ENCODE measurements at regions not wholly inside any gene's neighbourhood (a gene's known extent, or its start where the extent isn't known, plus 50 kb on each side); places are given as distances from the start of the nearest gene placed in this dataset.
"Not testable (repeated sequence)": the region's sequence is repeated elsewhere in the genome, so short reads cannot be mapped to it uniquely, and the experiment has no call there.

DNA sequence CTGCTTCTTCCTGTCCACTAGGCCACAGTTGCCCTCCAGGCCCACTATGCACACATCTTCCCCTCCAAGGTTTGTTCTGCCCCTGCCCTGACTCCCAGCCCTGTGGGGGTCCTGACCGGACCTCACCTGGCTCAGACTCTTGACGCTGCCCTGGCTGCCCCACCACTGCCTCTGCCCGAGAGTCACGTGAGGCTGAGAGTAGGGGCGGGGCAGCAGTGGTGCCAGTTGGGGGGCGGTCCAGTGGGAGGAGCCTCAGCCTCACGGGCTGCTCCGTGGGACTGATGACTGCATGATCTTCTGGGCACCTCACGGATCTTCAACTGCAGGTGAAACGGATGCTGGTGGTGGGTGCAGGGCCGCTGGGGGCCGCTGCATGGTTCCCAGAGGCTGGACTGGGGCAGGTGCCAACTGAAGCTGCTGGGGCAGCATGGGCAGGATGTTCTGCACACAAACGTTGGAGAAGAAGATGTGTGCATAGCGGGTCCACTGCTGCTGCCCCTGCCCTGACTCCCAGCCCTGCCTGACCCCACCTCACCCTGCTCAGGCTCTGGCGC lies 77.6 kb downstream of the HHIPL2 start:
- ATAC-seq (ENCODE audit: low read depth); H3K9me3 Mint-ChIP-seq; POLR2A ChIA-PET; intact Hi-C loops (cut with micrococcal nuclease); H3K36me3 Mint-ChIP-seq (ENCODE audit: low read depth); DNase-seq; H3K27me3 Mint-ChIP-seq; H3K4me3 Mint-ChIP-seq; H3K4me1 Mint-ChIP-seq; H3K27ac Mint-ChIP-seq; CTCF ChIA-PET: not testable (repeated sequence)

DNA sequence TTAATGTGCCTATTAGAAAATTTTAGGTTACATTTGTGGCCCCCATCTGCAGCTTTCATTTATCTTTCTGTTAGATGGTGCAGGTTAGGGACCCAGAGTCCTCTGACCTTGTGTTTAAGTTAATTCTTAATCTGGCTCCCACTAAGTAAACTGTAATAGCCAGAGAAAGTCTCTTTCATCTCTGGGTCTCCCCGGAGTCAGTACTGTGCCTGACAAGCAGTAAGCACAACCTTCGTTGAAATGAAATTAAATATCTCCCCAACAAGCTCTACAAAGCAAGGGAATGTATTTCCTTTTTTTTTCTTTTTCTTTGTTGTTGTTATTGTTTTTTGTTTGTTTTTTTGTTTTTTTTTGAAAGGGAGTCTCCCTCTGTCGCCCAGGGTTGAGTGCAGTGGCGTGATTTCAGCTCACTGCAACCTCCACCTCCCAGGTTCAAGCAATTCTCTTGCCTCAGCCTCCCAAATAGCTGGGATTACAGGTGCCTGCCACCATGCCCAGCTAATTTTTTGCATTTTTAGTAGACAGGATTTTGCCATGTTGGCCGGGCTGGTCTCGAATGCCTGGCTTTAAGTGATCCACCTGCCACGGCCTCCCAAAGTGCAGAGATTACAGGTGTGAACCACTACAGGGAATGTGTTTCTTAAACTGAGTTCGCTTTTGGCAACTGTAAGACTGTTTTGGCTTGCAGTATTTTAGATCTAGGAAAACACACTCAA lies 81.6 kb downstream of the HHIPL2 start:
- intact Hi-C loops (cut with micrococcal nuclease) = loop anchor here (5.0 kb wide), 1 partner anchor 91 kb away; no protein-coding TSS in a partner anchor
- Mint-ChIP-seq H3K9me3 (no peaks in the 10 kb centered on the region), H3K4me1 (peaks cover 13% of the 10 kb centered on the region), H3K36me3 (ENCODE audit: low read depth) (peaks cover 3% of the 10 kb centered on the region), H3K4me3 (no peak overlapping the region), H3K27me3 (peaks cover 6% of the 10 kb centered on the region), H3K27ac (no peak overlapping the region)
- DNase-seq = no peak
- ChIA-PET POLR2A (interaction anchor here (0.7 to 2.3 kb wide), 3 partner anchors 168 to 247 kb away, joined by 5 to 19 read pairs (median 9); partner anchors contain the start of gene BROX), CTCF (interaction anchor here (0.9 to 4.8 kb wide), 4 partner anchors 168 to 664 kb away, joined by 3 to 69 read pairs (median 6); no protein-coding TSS in a partner anchor)
- no peak for ATAC-seq (ENCODE audit: low read depth)
- TF ChIP-seq, protein P1, sequence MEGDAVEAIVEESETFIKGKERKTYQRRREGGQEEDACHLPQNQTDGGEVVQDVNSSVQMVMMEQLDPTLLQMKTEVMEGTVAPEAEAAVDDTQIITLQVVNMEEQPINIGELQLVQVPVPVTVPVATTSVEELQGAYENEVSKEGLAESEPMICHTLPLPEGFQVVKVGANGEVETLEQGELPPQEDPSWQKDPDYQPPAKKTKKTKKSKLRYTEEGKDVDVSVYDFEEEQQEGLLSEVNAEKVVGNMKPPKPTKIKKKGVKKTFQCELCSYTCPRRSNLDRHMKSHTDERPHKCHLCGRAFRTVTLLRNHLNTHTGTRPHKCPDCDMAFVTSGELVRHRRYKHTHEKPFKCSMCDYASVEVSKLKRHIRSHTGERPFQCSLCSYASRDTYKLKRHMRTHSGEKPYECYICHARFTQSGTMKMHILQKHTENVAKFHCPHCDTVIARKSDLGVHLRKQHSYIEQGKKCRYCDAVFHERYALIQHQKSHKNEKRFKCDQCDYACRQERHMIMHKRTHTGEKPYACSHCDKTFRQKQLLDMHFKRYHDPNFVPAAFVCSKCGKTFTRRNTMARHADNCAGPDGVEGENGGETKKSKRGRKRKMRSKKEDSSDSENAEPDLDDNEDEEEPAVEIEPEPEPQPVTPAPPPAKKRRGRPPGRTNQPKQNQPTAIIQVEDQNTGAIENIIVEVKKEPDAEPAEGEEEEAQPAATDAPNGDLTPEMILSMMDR (IDR thresholded peaks at IDR 0.05) = no peak

DNA sequence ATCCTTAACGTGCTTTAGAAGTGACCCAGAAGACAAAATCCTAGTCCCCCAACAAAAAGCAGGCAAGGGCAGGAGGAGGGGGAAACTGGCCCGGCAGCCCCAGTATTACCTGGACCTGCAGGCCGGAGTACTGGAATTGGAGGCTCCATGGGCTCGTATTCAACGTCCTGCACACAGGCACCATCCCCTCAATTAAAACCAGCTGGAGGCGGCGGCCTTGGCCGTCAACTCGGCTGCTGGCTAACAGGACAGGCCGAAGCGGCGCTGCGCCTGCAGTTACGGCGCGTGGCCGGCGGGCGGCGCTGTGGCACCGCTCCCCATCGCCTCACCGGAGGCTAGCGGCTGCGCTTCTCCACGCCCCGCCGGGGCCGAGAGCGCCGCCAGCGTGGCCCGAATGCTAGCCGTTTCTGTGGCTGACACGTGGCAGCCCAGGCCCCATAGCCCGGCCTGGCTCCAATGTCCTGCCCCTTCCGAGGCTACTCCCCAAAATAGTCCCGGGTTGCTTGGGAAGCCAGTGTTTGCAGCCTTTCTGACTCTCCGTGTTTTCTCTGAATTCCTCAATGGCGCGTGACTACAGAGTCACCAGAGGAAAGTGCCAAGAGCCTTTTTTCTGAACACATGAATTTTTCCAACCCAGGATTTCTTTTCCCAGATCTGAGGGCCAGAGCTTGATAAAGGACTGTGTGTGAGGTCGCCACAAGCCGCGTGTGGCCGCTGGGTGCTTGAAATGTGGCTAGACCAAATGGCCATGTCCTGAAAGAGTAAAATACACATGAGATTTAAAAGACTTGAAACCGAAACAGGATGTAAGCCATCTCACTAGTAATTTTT lies 82.5 kb downstream of the HHIPL2 start:
- peaks cover 13% of the 10 kb centered on the region for H3K4me1 Mint-ChIP-seq
- ChIA-PET CTCF (interaction anchor here (0.8 to 4.8 kb wide), 12 partner anchors 10 to 1655 kb away, joined by 3 to 69 read pairs (median 3); no protein-coding TSS in a partner anchor), POLR2A (interaction anchor here (0.6 to 2.3 kb wide), 6 partner anchors 144 to 688 kb away, joined by 3 to 19 read pairs (median 4); no protein-coding TSS in a partner anchor)
- ATAC-seq (ENCODE audit: low read depth) = peak; percentile 93
- peak; percentile 89 for DNase-seq
- peaks cover 6% of the 10 kb centered on the region for H3K27me3 Mint-ChIP-seq
- intact Hi-C loops (cut with micrococcal nuclease) = loop anchor here (1.0 to 5.0 kb wide), 12 partner anchors 92 to 671 kb away; partner anchors contain the start of genes MIA3 and TAF1A
- peak overlapping the region; percentile 98 for H3K27ac Mint-ChIP-seq
- no peaks in the 10 kb centered on the region for H3K9me3 Mint-ChIP-seq
- peak overlapping the region; percentile 92 for H3K4me3 Mint-ChIP-seq
- peaks cover 3% of the 10 kb centered on the region for H3K36me3 Mint-ChIP-seq (ENCODE audit: low read depth)
- TF ChIP-seq, protein P1 (IDR thresholded peaks at IDR 0.05) = peak; percentile 100

DNA sequence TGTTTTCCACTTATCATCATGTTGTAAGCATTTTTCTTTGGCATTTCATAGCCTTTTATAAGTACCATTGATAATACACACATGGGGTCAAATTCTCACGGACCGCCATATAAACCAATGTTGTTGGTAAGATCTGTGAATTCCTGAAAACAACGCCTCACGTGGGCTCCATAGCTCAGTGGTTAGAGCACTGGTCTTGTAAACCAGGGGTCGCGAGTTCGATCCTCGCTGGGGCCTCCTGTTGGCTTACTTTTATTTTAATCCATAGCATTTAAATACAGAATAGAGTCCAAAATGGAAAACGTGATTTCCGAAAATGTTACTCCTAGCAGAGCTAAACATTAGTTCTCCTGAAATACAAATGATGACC lies 83.1 kb downstream of the HHIPL2 start:
- ATAC-seq (ENCODE audit: low read depth) (peak; percentile 45), DNase-seq (peak; percentile 46)
- TF ChIP-seq, protein P1 (IDR thresholded peaks at IDR 0.05) = no peak
- POLR2A ChIA-PET = interaction anchor here (0.8 to 2.3 kb wide), 6 partner anchors 10 to 248 kb away, joined by 3 to 19 read pairs (median 6); no protein-coding TSS in a partner anchor
- CTCF ChIA-PET = interaction anchor here (0.8 to 4.8 kb wide), 11 partner anchors 9 to 1654 kb away, joined by 3 to 69 read pairs (median 3); no protein-coding TSS in a partner anchor
- Mint-ChIP-seq H3K9me3 (no peaks in the 10 kb centered on the region), H3K4me3 (peak overlapping the region; percentile 92), H3K27me3 (peaks cover 6% of the 10 kb centered on the region), H3K27ac (peak overlapping the region; percentile 98), H3K4me1 (peaks cover 13% of the 10 kb centered on the region), H3K36me3 (ENCODE audit: low read depth) (peaks cover 3% of the 10 kb centered on the region)
- intact Hi-C loops (cut with micrococcal nuclease) = loop anchor here (1.0 to 5.0 kb wide), 12 partner anchors 92 to 670 kb away; partner anchors contain the start of genes MIA3 and TAF1A

DNA sequence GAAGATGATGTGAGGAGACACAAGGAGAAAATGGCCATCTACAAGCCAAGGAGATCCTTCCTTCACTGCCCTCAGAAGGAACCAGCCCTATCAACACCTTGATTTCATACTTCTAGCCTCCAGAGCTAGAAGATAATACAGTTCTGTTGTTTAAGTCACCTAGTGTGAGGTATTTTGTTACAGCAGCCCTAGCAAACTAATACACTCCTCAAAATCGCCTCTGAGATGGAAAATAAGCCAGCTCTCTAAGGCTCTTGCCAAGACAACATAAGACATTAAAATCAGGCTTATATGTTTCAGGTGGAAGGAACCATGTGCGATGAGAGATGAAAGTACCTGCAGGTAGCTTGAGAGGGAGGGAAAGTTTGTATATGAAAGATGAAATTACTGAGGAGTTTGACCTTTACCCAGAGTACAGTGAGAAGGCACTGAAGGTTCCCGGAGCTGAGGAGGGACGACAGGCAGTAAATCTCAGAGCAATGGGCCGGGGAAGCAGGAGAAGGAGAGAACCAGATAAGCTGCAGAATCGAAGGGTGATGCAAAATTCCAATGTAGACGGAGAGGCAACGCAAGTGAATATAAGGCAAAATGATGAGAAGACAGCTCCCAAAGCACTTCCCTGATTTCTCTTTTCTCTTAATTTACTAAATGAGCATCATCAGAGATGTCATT lies 84.7 kb downstream of the HHIPL2 start:
- Mint-ChIP-seq H3K36me3 (ENCODE audit: low read depth) (peaks cover 3% of the 10 kb centered on the region), H3K27ac (no peak overlapping the region), H3K27me3 (peaks cover 6% of the 10 kb centered on the region), H3K9me3 (peaks cover 6% of the 10 kb centered on the region), H3K4me1 (peaks cover 13% of the 10 kb centered on the region), H3K4me3 (no peak overlapping the region)
- ChIA-PET CTCF (interaction anchor here (0.6 to 4.8 kb wide), 3 partner anchors 23 to 232 kb away, joined by 3 to 69 read pairs (median 3); no protein-coding TSS in a partner anchor), POLR2A (interaction anchor here (1.1 kb wide), 1 partner anchor 171 kb away, joined by 3 read pairs; no protein-coding TSS in a partner anchor)
- TF ChIP-seq, protein P1 (IDR thresholded peaks at IDR 0.05) = no peak
- no peak for ATAC-seq (ENCODE audit: low read depth)
- DNase-seq = no peak
- intact Hi-C loops (cut with micrococcal nuclease) = no loop called here
